Small intestine (tissue), 7 donors: ENCODE measurements at regions not wholly inside any gene's neighbourhood (a gene's known extent, or its start where the extent isn't known, plus 50 kb on each side); places are given as distances from the start of the nearest gene placed in this dataset.

Experiments used
- DNase-seq, 2 donors: peaks; one replicate each; pipeline versions ENCODE4 v3.0.0 to v3.0.0-alpha.2; 2013
- FAIRE-seq: peaks from 2 replicates; lab custom pipeline; 2012; peaks lifted over from hg19 to GRCh38; lab: Jason Lieb, UNC
- H3K27ac ChIP-seq, 3 donors: one replicate each; pipeline ENCODE4 v1.5.1; 2013; ENCODE audit warnings: low read length in 2 of 3, mild to moderate bottlenecking in 2 of 3, control low read depth in 1 of 3, inconsistent platforms in 1 of 3, low read depth in 1 of 3, moderate library complexity in 1 of 3
- H3K27me3 ChIP-seq, 3 donors: one replicate each; pipeline ENCODE4 v1.6.1; 2013; ENCODE audit warnings: low read length in 3 of 3, inconsistent platforms in 1 of 3; ENCODE audit not compliant: control insufficient read depth in 3 of 3, insufficient read depth in 3 of 3
- H3K36me3 ChIP-seq, 3 donors: one replicate each; pipeline ENCODE4 v1.6.1; 2013; ENCODE audit warnings: low read length in 3 of 3, inconsistent platforms in 1 of 3, low read depth in 1 of 3, mild to moderate bottlenecking in 1 of 3, moderate library complexity in 1 of 3; ENCODE audit not compliant: control insufficient read depth in 3 of 3, insufficient read depth in 2 of 3
- H3K4me1 ChIP-seq, 3 donors: one replicate each; pipeline ENCODE4 v1.6.1; 2013; ENCODE audit warnings: low read length in 2 of 3, inconsistent platforms in 1 of 3, low read depth in 1 of 3, mild to moderate bottlenecking in 1 of 3, moderate library complexity in 1 of 3; ENCODE audit not compliant: control insufficient read depth in 3 of 3, insufficient read depth in 2 of 3
- H3K4me3 ChIP-seq, 3 donors: one replicate each; pipeline ENCODE4 v1.5.1; 2013; ENCODE audit warnings: low read length in 3 of 3, control low read depth in 1 of 3, inconsistent platforms in 1 of 3, low read depth in 1 of 3, mild to moderate bottlenecking in 1 of 3, moderate library complexity in 1 of 3
- H3K9me3 ChIP-seq, 2 donors: one replicate each; pipeline ENCODE4 v1.6.1; 2013; ENCODE audit warnings: low read depth in 1 of 2, low read length in 1 of 2; ENCODE audit not compliant: control insufficient read depth in 2 of 2, insufficient read depth in 1 of 2
- WGBS, 3 donors: extraction: QIAGEN DNeasy Blood & Tissue Kit; methylation state at CpG; one replicate each; pipeline ENCODE4 v1.1.7; 2013; 5-methylcytosine and 5-hydroxymethylcytosine counted together
- donor health status: healthy with polysubstance abuse.
- donor health status: control.
- donor health status: control.
- donor health status: Bipolar disorder and iron deficiency.
- donor health status: healthy.

DNA sequence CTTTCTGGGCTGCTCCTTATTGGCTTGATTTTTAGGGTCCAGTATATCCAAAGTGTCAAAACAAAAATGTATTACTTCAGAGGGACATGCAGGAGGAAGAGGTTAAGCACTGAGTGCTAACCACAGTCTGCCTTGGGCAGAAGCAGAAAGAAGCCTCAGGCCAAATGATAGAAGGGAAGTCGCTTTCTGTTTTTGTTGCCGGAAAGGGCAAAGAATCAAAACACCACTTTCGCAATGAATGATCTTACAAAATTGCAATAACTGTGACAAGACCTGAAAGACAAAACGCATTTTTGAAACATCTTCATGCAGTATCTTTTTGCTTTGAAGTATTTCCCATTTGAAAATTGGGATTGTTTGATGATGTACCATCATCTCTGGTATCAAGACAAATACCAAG lies 70.1 kb upstream of the PICALM start:
- Histone ChIP-seq H3K4me3 (no peak overlapping the region), H3K36me3 (no peaks in the 10 kb centered on the region), H3K9me3 (no peaks in the 10 kb centered on the region), H3K27me3 (no peaks in the 10 kb centered on the region), H3K27ac (no peak overlapping the region), H3K4me1 (peaks cover 4 to 22% (median 9%) of the 10 kb centered on the region in 3 donors)
- WGBS, 3 donors: 64 to 86% (median 67%) methylated on average over 4 of the region's 4 CpGs
- DNase-seq (no peak), FAIRE-seq (no peak)

GRCh38 chr11:86136538-86136937 lies 67.7 kb upstream of the PICALM start:
- Histone ChIP-seq H3K4me1 (peaks cover 1 to 33% (median 9%) of the 10 kb centered on the region in 3 donors), H3K9me3 (no peaks in the 10 kb centered on the region), H3K27me3 (no peaks in the 10 kb centered on the region), H3K36me3 (no peaks in the 10 kb centered on the region), H3K4me3 (no peak overlapping the region), H3K27ac (no peak overlapping the region)
- 26 to 40% (median 39%) methylated on average over 2 of the region's 2 CpGs for WGBS, 3 donors
- DNase-seq: peak in 1 of 2 donors; percentile 47
- FAIRE-seq: no peak

DNA sequence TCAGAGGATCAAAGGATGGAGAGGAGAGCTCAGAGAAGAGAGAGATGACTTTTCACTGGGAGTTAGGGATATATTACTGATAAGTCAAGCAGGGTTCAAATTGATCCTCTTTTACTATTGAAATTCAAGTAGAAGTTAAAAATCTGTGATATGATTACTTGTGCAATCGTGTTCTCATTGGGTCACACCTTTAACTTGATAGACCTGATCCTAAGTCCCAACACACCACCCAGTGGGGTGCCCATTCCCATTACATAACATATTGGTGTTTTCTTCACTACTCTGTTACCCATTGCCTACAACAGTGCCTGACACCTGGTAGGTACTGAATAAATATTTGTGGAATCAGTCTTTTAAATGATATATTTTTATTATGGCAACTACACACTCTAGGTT lies 66.4 kb upstream of the PICALM start:
- DNase-seq: no peak
- H3K27me3 ChIP-seq: no peaks in the 10 kb centered on the region
- no peak overlapping the region for H3K4me3 ChIP-seq
- peaks cover 1 to 33% (median 9%) of the 10 kb centered on the region in 3 donors for H3K4me1 ChIP-seq
- peaks cover 0 to under 1% of the 10 kb centered on the region in 2 donors for H3K9me3 ChIP-seq
- no peaks in the 10 kb centered on the region for H3K36me3 ChIP-seq
- peak overlapping the region in 1 of 3 donors; percentile 24 for H3K27ac ChIP-seq
- no peak for FAIRE-seq
- 24 to 51% (median 38%) methylated on average over 1 of the region's 1 CpG for WGBS, 3 donors

DNA sequence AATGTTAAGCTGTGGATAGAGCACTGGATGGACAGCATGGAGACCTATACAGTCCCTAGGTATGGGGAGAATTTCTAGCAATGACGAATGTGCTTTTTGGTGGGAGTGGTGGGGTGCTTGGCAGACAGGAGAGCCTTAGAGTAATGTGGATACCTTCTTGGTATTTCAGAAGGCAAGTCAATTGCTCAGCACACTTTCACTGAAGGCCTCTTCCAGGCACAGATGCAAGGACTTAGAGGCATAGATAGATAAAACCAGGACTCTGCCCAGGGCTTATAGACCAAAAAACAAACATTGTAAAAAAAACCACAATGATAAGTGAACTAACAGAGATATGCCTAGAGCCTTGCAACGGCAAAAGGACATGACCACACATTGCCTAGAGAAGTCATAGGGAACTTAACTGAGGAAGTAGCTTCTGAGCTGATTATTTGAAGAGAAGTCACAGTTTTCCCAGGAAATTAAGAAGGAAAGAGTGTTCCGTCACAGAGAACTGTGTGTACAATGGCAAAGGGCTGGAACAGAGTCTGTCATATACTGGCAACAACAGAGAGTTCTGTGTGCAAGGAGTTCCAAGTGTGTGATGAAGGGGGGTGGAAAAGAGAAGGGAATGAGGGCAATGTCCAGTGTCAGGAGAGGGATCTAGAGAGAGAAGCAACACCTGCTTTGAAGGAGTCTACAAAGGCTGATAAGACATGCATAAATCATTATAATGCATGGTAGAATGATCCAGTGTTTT lies 65.9 kb upstream of the PICALM start:
- DNase-seq (peak; percentile 86 to 92), FAIRE-seq (no peak)
- Histone ChIP-seq H3K4me3 (no peak overlapping the region), H3K27me3 (no peaks in the 10 kb centered on the region), H3K36me3 (no peaks in the 10 kb centered on the region), H3K9me3 (peaks cover 0 to 4% of the 10 kb centered on the region in 2 donors), H3K4me1 (peaks cover 1 to 33% (median 12%) of the 10 kb centered on the region in 3 donors), H3K27ac (peak overlapping the region; percentile 24 to 57 (median 44))
- 9 to 50% (median 38%) methylated on average over 3 of the region's 3 CpGs for WGBS, 3 donors

GRCh38 chr11:86132667-86133249 lies 63.9 kb upstream of the PICALM start:
- peak overlapping the region in 1 of 3 donors; percentile 43 for H3K27ac ChIP-seq
- FAIRE-seq (no peak), DNase-seq (peak; percentile 71 to 74)
- no peaks in the 10 kb centered on the region for H3K36me3 ChIP-seq
- peaks cover 1 to 33% (median 12%) of the 10 kb centered on the region in 3 donors for H3K4me1 ChIP-seq
- H3K4me3 ChIP-seq: no peak overlapping the region
- peaks cover 0 to 4% of the 10 kb centered on the region in 2 donors for H3K9me3 ChIP-seq
- 41 to 76% (median 57%) methylated on average over 7 of the region's 7 CpGs for WGBS, 3 donors
- H3K27me3 ChIP-seq: no peaks in the 10 kb centered on the region

- Histone ChIP-seq H3K27me3 (no peaks in the 10 kb centered on the region), H3K4me1 (peaks cover 0 to 22% (median 3%) of the 10 kb centered on the region in 3 donors), H3K27ac (no peak overlapping the region), H3K36me3 (no peaks in the 10 kb centered on the region), H3K9me3 (peaks cover 0 to 4% of the 10 kb centered on the region in 2 donors), H3K4me3 (no peak overlapping the region)
- peak; percentile 53 to 80 for DNase-seq
- no peak for FAIRE-seq
- WGBS, 3 donors: 42 to 69% (median 60%) methylated on average over 3 of the region's 3 CpGs
These were observed 61.1 kb upstream of the PICALM start for GRCh38 chr11:86129740-86130540.

GRCh38 chr11:86128914-86129313 lies 60.0 kb upstream of the PICALM start:
- peaks cover 0 to 14% (median 3%) of the 10 kb centered on the region in 3 donors for H3K4me1 ChIP-seq
- peaks cover 0 to 4% of the 10 kb centered on the region in 2 donors for H3K9me3 ChIP-seq
- no peaks in the 10 kb centered on the region for H3K27me3 ChIP-seq
- no peaks in the 10 kb centered on the region for H3K36me3 ChIP-seq
- 88 to 100% (median 93%) methylated on average over 2 of the region's 2 CpGs for WGBS, 3 donors
- no peak for DNase-seq
- no peak for FAIRE-seq
- H3K4me3 ChIP-seq: no peak overlapping the region
- H3K27ac ChIP-seq: no peak overlapping the region

- FAIRE-seq (no peak), DNase-seq (peak in 1 of 2 donors; percentile 36)
- H3K27ac ChIP-seq: no peak overlapping the region
- H3K4me1 ChIP-seq: peaks cover 0 to 3% (median 0%) of the 10 kb centered on the region in 3 donors
- peaks cover 0 to 4% of the 10 kb centered on the region in 2 donors for H3K9me3 ChIP-seq
- no peaks in the 10 kb centered on the region for H3K27me3 ChIP-seq
- H3K4me3 ChIP-seq: no peak overlapping the region
- H3K36me3 ChIP-seq: no peaks in the 10 kb centered on the region
These were observed 58.0 kb upstream of the PICALM start for GRCh38 chr11:86126862-86127261.
